COLO829 (cell line): ENCODE measurements at regions not wholly inside any gene's neighbourhood (a gene's known extent, or its start where the extent isn't known, plus 50 kb on each side); places are given as distances from the start of the nearest gene placed in this dataset.

ENCODE experiments used
- DNase-seq: peaks from one replicate; pipeline ENCODE4 v3.0.0; 2012; ENCODE audit warnings: low spot score

GRCh38 chr3:17982211-17982880 lies 239.9 kb upstream of the TBC1D5 start:
- no peak for DNase-seq

- no peak for DNase-seq
These were observed 238.4 kb upstream of the TBC1D5 start for GRCh38 chr3:17980863-17981262.

GRCh38 chr3:17979911-17980310 lies 237.5 kb upstream of the TBC1D5 start:
- no peak for DNase-seq

- DNase-seq: no peak
These were observed 236.8 kb upstream of the TBC1D5 start for GRCh38 chr3:17979252-17979651.

- no peak for DNase-seq
These were observed 231.9 kb upstream of the TBC1D5 start for GRCh38 chr3:17974206-17974841.

- no peak for DNase-seq
These were observed 230.8 kb upstream of the TBC1D5 start for GRCh38 chr3:17972959-17973906.

GRCh38 chr3:17972476-17972875 lies 230.0 kb upstream of the TBC1D5 start:
- no peak for DNase-seq

- DNase-seq: no peak
These were observed 229.6 kb upstream of the TBC1D5 start for GRCh38 chr3:17972030-17972429.

- DNase-seq: no peak
These were observed 227.6 kb upstream of the TBC1D5 start for GRCh38 chr3:17969985-17970568.

GRCh38 chr3:17969244-17969643 lies 226.8 kb upstream of the TBC1D5 start:
- DNase-seq: no peak

- DNase-seq: no peak
These were observed 225.6 kb upstream of the TBC1D5 start for GRCh38 chr3:17967953-17968607.

- DNase-seq: no peak
These were observed 224.7 kb upstream of the TBC1D5 start for GRCh38 chr3:17967111-17967510.

- DNase-seq: no peak
These were observed 222.9 kb upstream of the TBC1D5 start for GRCh38 chr3:17965331-17965730.

- DNase-seq: no peak
These were observed 221.7 kb upstream of the TBC1D5 start for GRCh38 chr3:17964108-17964507.

- no peak for DNase-seq
These were observed 213.0 kb upstream of the TBC1D5 start for GRCh38 chr3:17955411-17955810.

- no peak for DNase-seq
These were observed 212.4 kb upstream of the TBC1D5 start for GRCh38 chr3:17954801-17955200.

GRCh38 chr3:17951241-17951640 lies 208.8 kb upstream of the TBC1D5 start:
- no peak for DNase-seq

GRCh38 chr3:17949101-17949500 lies 206.7 kb upstream of the TBC1D5 start:
- no peak for DNase-seq

- DNase-seq: no peak
These were observed 205.4 kb upstream of the TBC1D5 start for GRCh38 chr3:17947833-17948232.

GRCh38 chr3:17946619-17947018 lies 204.2 kb upstream of the TBC1D5 start:
- no peak for DNase-seq

- DNase-seq: no peak
These were observed 203.5 kb upstream of the TBC1D5 start for GRCh38 chr3:17945799-17946399.
